Ovary (tissue), 7 donors: ENCODE measurements at regions not wholly inside any gene's neighbourhood (a gene's known extent, or its start where the extent isn't known, plus 50 kb on each side); places are given as distances from the start of the nearest gene placed in this dataset.

Source experiments
- DNase-seq, 5 donors: peaks; one replicate each; pipeline ENCODE4 v3.0.0-alpha.2; 2019 to 2020
- H3K27ac ChIP-seq, 2 donors: fragments of 200-600 bp; one replicate each; pipeline versions ENCODE4 v1.5.1 to v1.8.0; 2019 to 2022
- H3K27me3 ChIP-seq: fragments of 200-600 bp; one replicate; pipeline ENCODE4 v1.8.0; 2022
- H3K36me3 ChIP-seq: fragments of 200-600 bp; sonication (generic); one replicate; pipeline ENCODE4 v1.5.1; 2019
- H3K4me1 ChIP-seq: one replicate; pipeline ENCODE4 v1.8.1; 2013; ENCODE audit warnings: mild to moderate bottlenecking, moderate library complexity; ENCODE audit not compliant: insufficient read depth
- H3K4me3 ChIP-seq: fragments of 200-600 bp; sonication (generic); one replicate; pipeline ENCODE4 v1.5.1; 2017
- H3K9me3 ChIP-seq, 2 donors: fragments of 200-600 bp in 1 of 2; sonication (generic) in 1 of 2; one replicate each; pipeline versions ENCODE4 v1.5.1 to v1.8.1; 2013 to 2019; ENCODE audit warnings: mild to moderate bottlenecking in 1 of 2, moderate library complexity in 1 of 2
- CTCF ChIP-seq, 3 donors: fragments of 450-650 bp in 2 of 3; fragments of 200-600 bp in 1 of 3; IDR thresholded peaks; one replicate each; pipeline versions ENCODE4 v1.5.1 to v1.8.0; 2016 to 2022; ENCODE audit warnings: antibody characterized with exemption in 3 of 3, mild to moderate bottlenecking in 1 of 3
- EP300 ChIP-seq: sonication (generic); formaldehyde crosslinking; IDR thresholded peaks from one replicate; pipeline ENCODE4 v1.6.1; 2017; ENCODE audit warnings: antibody characterized with exemption
- POLR2A ChIP-seq: fragments of 450-650 bp; IDR thresholded peaks from one replicate; pipeline ENCODE4 v1.6.1; 2017; ENCODE audit warnings: antibody characterized with exemption, mild to moderate bottlenecking, moderate library complexity
- WGBS, 3 donors: extraction: QIAGEN DNeasy Blood & Tissue Kit in 1 of 3; methylation state at CpG; one replicate each; pipeline versions ENCODE4 v1.1.5 to v1.1.7; 2013 to 2017; 5-methylcytosine and 5-hydroxymethylcytosine counted together
- intact Hi-C, 4 donors: fragments of 100-400 bp; cut with DNase I; formaldehyde crosslinking; loops; one replicate each; pipeline versions ENCODE4 v1.11.0 to v1.15.1; 2022 to 2023
- donor health status: DM: no; HTN: no; CAD: no; lungs with moderate emphysema.
- donor health status: DM: no; HTN: no; CAD: no.
- donor health status: Bipolar disorder and iron deficiency.
- donor health status: DM: no; HTN: no; CAD: no.
- donor health status: DM: yes; HTN: yes; CAD: no.

- no peaks in the 10 kb centered on the region for H3K27me3 ChIP-seq
- no peak overlapping the region for H3K27ac ChIP-seq
- DNase-seq, result no peak
- WGBS, 3 donors, result 53 to 69% (median 60%) methylated on average over 5 of the region's 5 CpGs
- H3K36me3 ChIP-seq, result no peaks in the 10 kb centered on the region
- no peaks in the 10 kb centered on the region for H3K9me3 ChIP-seq
- intact Hi-C loops, result no loop called here
- H3K4me3 ChIP-seq, result no peak overlapping the region
- H3K4me1 ChIP-seq, result no peaks in the 10 kb centered on the region
- TF ChIP-seq EP300 (no peak), POLR2A (no peak), CTCF (IDR thresholded peaks at IDR 0.05) (no peak)
These were observed 325.7 kb downstream of the ARRDC4 start for GRCh38 chr15:98286200-98286599.

- H3K27ac ChIP-seq, result no peak overlapping the region
- DNase-seq, result no peak
- no peaks in the 10 kb centered on the region for H3K27me3 ChIP-seq
- no peaks in the 10 kb centered on the region for H3K9me3 ChIP-seq
- H3K36me3 ChIP-seq, result no peaks in the 10 kb centered on the region
- no peaks in the 10 kb centered on the region for H3K4me1 ChIP-seq
- WGBS, 3 donors, result 74 to 80% (median 76%) methylated on average over 3 of the region's 3 CpGs
- intact Hi-C loops, result no loop called here
- TF ChIP-seq POLR2A (no peak), EP300 (no peak), CTCF (IDR thresholded peaks at IDR 0.05) (no peak)
- H3K4me3 ChIP-seq, result no peak overlapping the region
These were observed 326.3 kb downstream of the ARRDC4 start for GRCh38 chr15:98286831-98287230.

DNA sequence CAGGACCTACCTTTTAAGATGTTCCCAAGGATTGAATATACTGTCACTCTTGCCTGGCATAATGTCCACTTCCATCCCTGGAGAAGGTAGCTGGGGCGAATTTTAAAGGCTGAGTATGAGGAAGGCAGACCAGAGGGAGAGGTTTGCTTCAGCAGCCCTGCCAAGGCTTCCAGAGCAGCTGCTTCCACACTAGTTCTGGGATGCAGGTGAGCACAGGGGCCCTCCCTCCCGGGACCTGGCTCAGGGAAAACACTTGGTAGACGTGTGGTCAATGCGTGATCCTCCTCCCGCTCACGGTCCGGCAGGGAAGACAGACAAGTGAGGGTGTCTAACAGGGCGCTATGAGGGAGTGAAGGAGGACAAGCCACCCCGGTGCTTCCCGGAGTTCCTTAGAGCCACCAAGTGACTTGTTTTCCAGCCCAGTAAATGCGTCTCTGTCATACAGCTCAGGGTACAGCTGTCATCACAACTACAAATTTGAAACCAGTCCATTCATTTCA is 327.6 kb downstream of the ARRDC4 start:
- Histone ChIP-seq H3K4me3 (no peak overlapping the region), H3K27ac (no peak overlapping the region), H3K4me1 (no peaks in the 10 kb centered on the region), H3K27me3 (no peaks in the 10 kb centered on the region), H3K9me3 (no peaks in the 10 kb centered on the region), H3K36me3 (no peaks in the 10 kb centered on the region)
- TF ChIP-seq CTCF (IDR thresholded peaks at IDR 0.05) (no peak), EP300 (no peak), POLR2A (no peak)
- no peak for DNase-seq
- intact Hi-C loops, result no loop called here
- 81 to 87% (median 81%) methylated on average over 11 of the region's 11 CpGs for WGBS, 3 donors

DNA sequence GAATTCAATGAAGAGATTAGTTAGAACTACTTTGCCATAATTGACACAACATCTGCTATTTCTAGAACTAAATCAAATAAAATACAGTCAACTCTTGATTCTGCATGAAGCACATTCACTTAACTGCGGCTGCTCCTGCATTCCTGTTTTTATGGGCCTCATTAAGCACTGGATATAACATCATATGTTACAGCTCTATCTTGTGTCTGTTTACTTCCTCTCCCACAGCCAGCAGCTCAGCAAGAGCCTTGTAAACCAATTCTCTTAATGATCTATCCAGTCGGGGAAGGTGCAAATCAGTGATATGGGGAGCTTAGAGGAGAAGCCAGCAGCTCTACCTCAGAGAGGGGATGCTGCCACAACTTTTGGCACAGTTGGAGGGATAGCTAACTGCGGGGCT is 329.2 kb downstream of the ARRDC4 start:
- H3K27me3 ChIP-seq, result no peaks in the 10 kb centered on the region
- no peak for TF ChIP-seq EP300
- no peak for TF ChIP-seq CTCF (IDR thresholded peaks at IDR 0.05)
- TF ChIP-seq POLR2A, result no peak
- no peaks in the 10 kb centered on the region for H3K4me1 ChIP-seq
- H3K36me3 ChIP-seq, result no peaks in the 10 kb centered on the region
- 3 to 13% (median 8%) methylated on average over 3 of the region's 3 CpGs for WGBS, 3 donors
- H3K27ac ChIP-seq, result no peak overlapping the region
- intact Hi-C loops, result loop anchor here in 1 of 4 donors (10.0 kb wide), 1 partner anchor 385 kb away; no protein-coding TSS in a partner anchor
- H3K9me3 ChIP-seq, result no peaks in the 10 kb centered on the region
- no peak overlapping the region for H3K4me3 ChIP-seq
- no peak for DNase-seq
